Endodermal cell (in vitro differentiated cells): ENCODE measurements at regions not wholly inside any gene's neighbourhood (a gene's known extent, or its start where the extent isn't known, plus 50 kb on each side); places are given as distances from the start of the nearest gene placed in this dataset.
"Not testable (repeated sequence)": the region's sequence is repeated elsewhere in the genome, so short reads cannot be mapped to it uniquely, and the experiment has no call there.

Source experiments
- DNase-seq: peaks from one replicate; pipeline ENCODE4 v3.0.0-alpha.2; 2017
- H3K27ac ChIP-seq: 2 replicates; pipeline ENCODE4 v1.5.1; 2013; ENCODE audit warnings: mild to moderate bottlenecking, low read depth, low read length, moderate library complexity
- H3K27me3 ChIP-seq: 2 replicates; pipeline ENCODE4 v1.6.1; 2013; ENCODE audit warnings: mild to moderate bottlenecking, low read length, moderate library complexity; ENCODE audit not compliant: insufficient read depth, control insufficient read depth, poor library complexity, severe bottlenecking
- H3K36me3 ChIP-seq: 2 replicates; pipeline ENCODE4 v1.7.0; 2013; ENCODE audit warnings: mild to moderate bottlenecking, low read length, moderate library complexity; ENCODE audit not compliant: control insufficient read depth, insufficient read depth
- H3K4me1 ChIP-seq: one replicate; pipeline ENCODE4 v1.7.0; 2013; ENCODE audit warnings: low read length; ENCODE audit not compliant: control insufficient read depth, insufficient read depth
- H3K4me3 ChIP-seq: 2 replicates; pipeline ENCODE4 v1.5.1; 2013; ENCODE audit warnings: mild to moderate bottlenecking, low read length, moderate library complexity
- H3K9ac ChIP-seq: 2 replicates; pipeline ENCODE4 v1.6.1; 2013; ENCODE audit warnings: mild to moderate bottlenecking, low read length, moderate library complexity; ENCODE audit not compliant: poor library complexity, severe bottlenecking; ENCODE audit errors: extremely low read depth
- H3K9me3 ChIP-seq: 2 replicates; pipeline ENCODE4 v1.6.1; 2013; ENCODE audit warnings: mild to moderate bottlenecking, low read length, moderate library complexity; ENCODE audit not compliant: control insufficient read depth
- H3K27ac Mint-ChIP-seq: 2 replicates; pipeline ENCODE4 v1.8.0; 2020; ENCODE audit warnings: mixed read lengths
- H3K27me3 Mint-ChIP-seq: 2 replicates; pipeline ENCODE4 v1.8.0; 2021; ENCODE audit warnings: mild to moderate bottlenecking, mixed read lengths; ENCODE audit not compliant: insufficient read depth
- H3K36me3 Mint-ChIP-seq: 2 replicates; pipeline ENCODE4 v1.8.0; 2020; ENCODE audit warnings: low read depth, mixed read lengths
- H3K4me1 Mint-ChIP-seq: 2 replicates; pipeline ENCODE4 v1.8.0; 2020; ENCODE audit warnings: mixed read lengths
- H3K4me3 Mint-ChIP-seq: 2 replicates; pipeline ENCODE4 v1.8.0; 2020; ENCODE audit warnings: mild to moderate bottlenecking, moderate library complexity, mixed read lengths
- H3K9me3 Mint-ChIP-seq: 2 replicates; pipeline ENCODE4 v1.8.0; 2020; ENCODE audit warnings: mild to moderate bottlenecking, mixed read lengths
- CTCF ChIP-seq: fragments of 200-600 bp; sonication (generic); conservative IDR thresholded peaks from 2 replicates; pipeline ENCODE4 v1.5.0; 2021; ENCODE audit warnings: antibody characterized with exemption, mild to moderate bottlenecking
- WGBS, 2 experiments: methylation state at CpG; one replicate each; pipeline versions ENCODE4 v1.1.5 to v1.1.7; 2013; ENCODE audit warnings: missing lambda C conversion rate in 2 of 2, mixed read lengths in 1 of 2; ENCODE audit not compliant: insufficient coverage in 1 of 2, insufficient read length in 1 of 2; 5-methylcytosine and 5-hydroxymethylcytosine counted together

GRCh38 chr20:12133553-12133952 is 215.9 kb downstream of the BTBD3 start:
- Mint-ChIP-seq H3K4me3 (no peak overlapping the region), H3K27ac (no peak overlapping the region), H3K9me3 (peaks cover 5% of the 10 kb centered on the region), H3K4me1 (peaks cover 3% of the 10 kb centered on the region), H3K36me3 (no peaks in the 10 kb centered on the region), H3K27me3 (no peaks in the 10 kb centered on the region)
- no peak overlapping the region for H3K4me3 ChIP-seq
- no peak overlapping the region for H3K27ac ChIP-seq
- H3K4me1 ChIP-seq = no peaks in the 10 kb centered on the region
- H3K9ac ChIP-seq = no peak overlapping the region
- WGBS, 2 experiments = 90 to 94% methylated on average over 1 to 2 of the region's 2 CpGs
- TF ChIP-seq CTCF = no peak
- DNase-seq = no peak
- no peaks in the 10 kb centered on the region for H3K36me3 ChIP-seq
- H3K27me3 ChIP-seq = no peaks in the 10 kb centered on the region
- H3K9me3 ChIP-seq = no peaks in the 10 kb centered on the region

- H3K36me3 ChIP-seq, DNase-seq, H3K27ac ChIP-seq, H3K4me3 ChIP-seq, H3K27ac Mint-ChIP-seq, H3K9me3 ChIP-seq, H3K4me1 Mint-ChIP-seq, H3K9me3 Mint-ChIP-seq, H3K4me1 ChIP-seq, H3K4me3 Mint-ChIP-seq, H3K27me3 ChIP-seq, H3K27me3 Mint-ChIP-seq, H3K9ac ChIP-seq, H3K36me3 Mint-ChIP-seq: not testable (repeated sequence)
- 94% methylated on average over 1 of the region's 1 CpG; no CpG with 5 or more reads in 1 of the 2 experiments for WGBS, 2 experiments
Measured at GRCh38 chr20:12145951-12146350, 228.3 kb downstream of the BTBD3 start.

GRCh38 chr20:12152996-12153395 is 235.3 kb downstream of the BTBD3 start:
- no peak overlapping the region for H3K9ac ChIP-seq
- Mint-ChIP-seq H3K27me3 (no peaks in the 10 kb centered on the region), H3K4me3 (no peak overlapping the region), H3K36me3 (no peaks in the 10 kb centered on the region), H3K9me3 (no peaks in the 10 kb centered on the region), H3K4me1 (no peaks in the 10 kb centered on the region), H3K27ac (no peak overlapping the region)
- H3K4me1 ChIP-seq = no peaks in the 10 kb centered on the region
- H3K27ac ChIP-seq = no peak overlapping the region
- H3K27me3 ChIP-seq = no peaks in the 10 kb centered on the region
- H3K36me3 ChIP-seq = no peaks in the 10 kb centered on the region
- WGBS, 2 experiments = 100% methylated on average over 1 of the region's 1 CpG; no CpG with 5 or more reads in 1 of the 2 experiments
- no peaks in the 10 kb centered on the region for H3K9me3 ChIP-seq
- no peak for TF ChIP-seq CTCF
- no peak overlapping the region for H3K4me3 ChIP-seq
- DNase-seq = no peak

GRCh38 chr20:12153628-12154027 is 235.9 kb downstream of the BTBD3 start:
- H3K9ac ChIP-seq = no peak overlapping the region
- H3K27ac ChIP-seq = no peak overlapping the region
- no peaks in the 10 kb centered on the region for H3K9me3 ChIP-seq
- Mint-ChIP-seq H3K27me3 (no peaks in the 10 kb centered on the region), H3K4me1 (no peaks in the 10 kb centered on the region), H3K36me3 (no peaks in the 10 kb centered on the region), H3K9me3 (no peaks in the 10 kb centered on the region), H3K27ac (no peak overlapping the region), H3K4me3 (no peak overlapping the region)
- H3K27me3 ChIP-seq = no peaks in the 10 kb centered on the region
- DNase-seq = no peak
- H3K4me1 ChIP-seq = no peaks in the 10 kb centered on the region
- no peak overlapping the region for H3K4me3 ChIP-seq
- TF ChIP-seq CTCF = no peak
- H3K36me3 ChIP-seq = no peaks in the 10 kb centered on the region
- 89 to 91% methylated on average over 1 to 2 of the region's 2 CpGs for WGBS, 2 experiments
